Gastroesophageal sphincter (tissue), 3 donors: ENCODE measurements at regions not wholly inside any gene's neighbourhood (a gene's known extent, or its start where the extent isn't known, plus 50 kb on each side); places are given as distances from the start of the nearest gene placed in this dataset.

Experiments
- CTCF ChIP-seq, 4 experiments: fragments of 200-600 bp in 2 of 4; fragments of 450-650 bp in 2 of 4; sonication (generic) in 1 of 4; IDR thresholded peaks; one replicate each; pipeline ENCODE4 v1.5.1; 2017 to 2019; ENCODE audit warnings: antibody characterized with exemption in 4 of 4, mild to moderate bottlenecking in 2 of 4, moderate library complexity in 2 of 4
- POLR2A ChIP-seq, 2 donors: fragments of 450-650 bp; IDR thresholded peaks; one replicate each; pipeline ENCODE4 v1.6.1; 2017; ENCODE audit warnings: antibody characterized with exemption in 2 of 2, mild to moderate bottlenecking in 2 of 2, moderate library complexity in 1 of 2

- no peak for TF ChIP-seq POLR2A (IDR thresholded peaks at IDR 0.05)
- no peak for TF ChIP-seq CTCF (IDR thresholded peaks at IDR 0.05)
These were observed 853.6 kb downstream of the KCNA4 start for GRCh38 chr11:29163231-29163630.
